ENCODE measurements at regions not wholly inside any gene's neighbourhood (a gene's known extent, or its start where the extent isn't known, plus 50 kb on each side); places are given as distances from the start of the nearest gene placed in this dataset.

- TF ChIP-seq EZH2phosphoT487 (conservative IDR thresholded peaks at IDR 0.05; ENCODE audit: low read length), result no peak
- TF ChIP-seq, protein P1, sequence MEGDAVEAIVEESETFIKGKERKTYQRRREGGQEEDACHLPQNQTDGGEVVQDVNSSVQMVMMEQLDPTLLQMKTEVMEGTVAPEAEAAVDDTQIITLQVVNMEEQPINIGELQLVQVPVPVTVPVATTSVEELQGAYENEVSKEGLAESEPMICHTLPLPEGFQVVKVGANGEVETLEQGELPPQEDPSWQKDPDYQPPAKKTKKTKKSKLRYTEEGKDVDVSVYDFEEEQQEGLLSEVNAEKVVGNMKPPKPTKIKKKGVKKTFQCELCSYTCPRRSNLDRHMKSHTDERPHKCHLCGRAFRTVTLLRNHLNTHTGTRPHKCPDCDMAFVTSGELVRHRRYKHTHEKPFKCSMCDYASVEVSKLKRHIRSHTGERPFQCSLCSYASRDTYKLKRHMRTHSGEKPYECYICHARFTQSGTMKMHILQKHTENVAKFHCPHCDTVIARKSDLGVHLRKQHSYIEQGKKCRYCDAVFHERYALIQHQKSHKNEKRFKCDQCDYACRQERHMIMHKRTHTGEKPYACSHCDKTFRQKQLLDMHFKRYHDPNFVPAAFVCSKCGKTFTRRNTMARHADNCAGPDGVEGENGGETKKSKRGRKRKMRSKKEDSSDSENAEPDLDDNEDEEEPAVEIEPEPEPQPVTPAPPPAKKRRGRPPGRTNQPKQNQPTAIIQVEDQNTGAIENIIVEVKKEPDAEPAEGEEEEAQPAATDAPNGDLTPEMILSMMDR (IDR thresholded peaks at IDR 0.05; ENCODE audit: insufficient read depth, low read length, poor library complexity, severe bottlenecking), result no peak
- H3K9me3 ChIP-seq (ENCODE audit: insufficient read depth, low read length), result no peaks in the 10 kb centered on the region
- H4K20me1 ChIP-seq (ENCODE audit: low read depth, low read length), result no peaks in the 10 kb centered on the region
- no peak overlapping the region for H3K9ac ChIP-seq (ENCODE audit: low read length)
- H3K27ac ChIP-seq (ENCODE audit: low read depth, low read length), result no peak overlapping the region
- no peak overlapping the region for H3K4me3 ChIP-seq (ENCODE audit: insufficient read depth, low read length, poor library complexity, severe bottlenecking)
- H3K79me2 ChIP-seq (ENCODE audit: insufficient read depth, low read length), result no peaks in the 10 kb centered on the region
- no peaks in the 10 kb centered on the region for H3F3A ChIP-seq (ENCODE audit: insufficient read depth)
- H2AFZ ChIP-seq (ENCODE audit: low read depth, low read length, severe bottlenecking), result no peak overlapping the region
- no peaks in the 10 kb centered on the region for H3K9me2 ChIP-seq (replicated peaks; ENCODE audit: insufficient read depth, low read length)
- H3K27me3 ChIP-seq (ENCODE audit: low read length), result no peaks in the 10 kb centered on the region
- H3K36me3 ChIP-seq (ENCODE audit: low read length), result no peaks in the 10 kb centered on the region
- no peak overlapping the region for H3K4me2 ChIP-seq (ENCODE audit: low read depth, low read length, poor library complexity, severe bottlenecking)
Observed at GRCh38 chr12:4049298-4050080, 176.3 kb upstream of the PARP11 start.

DNA sequence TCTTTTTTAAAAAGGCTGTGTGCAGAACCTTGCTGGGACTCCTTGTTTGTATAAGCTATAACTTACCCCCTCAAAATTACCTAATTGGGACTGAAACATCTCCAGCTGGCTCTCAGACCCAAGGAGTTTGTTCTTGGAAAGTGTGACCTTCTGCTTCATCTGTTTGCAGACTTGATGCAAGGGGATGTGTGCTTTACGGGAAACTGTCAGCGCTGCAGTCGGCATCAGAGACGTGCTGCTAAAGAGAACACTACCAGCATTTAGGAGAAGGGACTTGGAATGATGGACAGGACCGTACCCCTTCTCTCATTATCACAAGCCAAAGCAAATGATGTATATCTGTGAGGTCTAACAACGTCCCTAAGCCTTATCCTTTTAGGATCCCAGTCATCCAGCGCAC, 174.2 kb upstream of the PARP11 start:
- no peak overlapping the region for H3K27ac ChIP-seq (ENCODE audit: low read depth, low read length)
- TF ChIP-seq, protein P1 (IDR thresholded peaks at IDR 0.05; ENCODE audit: insufficient read depth, low read length, poor library complexity, severe bottlenecking), result no peak
- TF ChIP-seq EZH2phosphoT487 (conservative IDR thresholded peaks at IDR 0.05; ENCODE audit: low read length), result no peak
- no peak overlapping the region for H3K4me3 ChIP-seq (ENCODE audit: insufficient read depth, low read length, poor library complexity, severe bottlenecking)
- H3K36me3 ChIP-seq (ENCODE audit: low read length), result no peaks in the 10 kb centered on the region
- H3K9me3 ChIP-seq (ENCODE audit: insufficient read depth, low read length), result no peaks in the 10 kb centered on the region
- no peaks in the 10 kb centered on the region for H3K9me2 ChIP-seq (replicated peaks; ENCODE audit: insufficient read depth, low read length)
- no peak overlapping the region for H2AFZ ChIP-seq (ENCODE audit: low read depth, low read length, severe bottlenecking)
- H3K79me2 ChIP-seq (ENCODE audit: insufficient read depth, low read length), result no peaks in the 10 kb centered on the region
- no peaks in the 10 kb centered on the region for H3F3A ChIP-seq (ENCODE audit: insufficient read depth)
- H3K9ac ChIP-seq (ENCODE audit: low read length), result no peak overlapping the region
- no peaks in the 10 kb centered on the region for H4K20me1 ChIP-seq (ENCODE audit: low read depth, low read length)
- H3K27me3 ChIP-seq (ENCODE audit: low read length), result no peaks in the 10 kb centered on the region
- H3K4me2 ChIP-seq (ENCODE audit: low read depth, low read length, poor library complexity, severe bottlenecking), result no peak overlapping the region

GRCh38 chr12:4046495-4046840, 173.3 kb upstream of the PARP11 start:
- Histone ChIP-seq H3K9me3 (ENCODE audit: insufficient read depth, low read length) (no peaks in the 10 kb centered on the region), H3K36me3 (ENCODE audit: low read length) (no peaks in the 10 kb centered on the region), H3F3A (ENCODE audit: insufficient read depth) (no peaks in the 10 kb centered on the region), H4K20me1 (ENCODE audit: low read depth, low read length) (no peaks in the 10 kb centered on the region), H3K79me2 (ENCODE audit: insufficient read depth, low read length) (no peaks in the 10 kb centered on the region), H3K4me2 (ENCODE audit: low read depth, low read length, poor library complexity, severe bottlenecking) (no peak overlapping the region), H3K9ac (ENCODE audit: low read length) (no peak overlapping the region), H3K9me2 (replicated peaks; ENCODE audit: insufficient read depth, low read length) (no peaks in the 10 kb centered on the region), H2AFZ (ENCODE audit: low read depth, low read length, severe bottlenecking) (no peak overlapping the region), H3K4me3 (ENCODE audit: insufficient read depth, low read length, poor library complexity, severe bottlenecking) (no peak overlapping the region), H3K27me3 (ENCODE audit: low read length) (no peaks in the 10 kb centered on the region), H3K27ac (ENCODE audit: low read depth, low read length) (no peak overlapping the region)
- no peak for TF ChIP-seq EZH2phosphoT487 (conservative IDR thresholded peaks at IDR 0.05; ENCODE audit: low read length)
- TF ChIP-seq, protein P1 (IDR thresholded peaks at IDR 0.05; ENCODE audit: insufficient read depth, low read length, poor library complexity, severe bottlenecking), result no peak

Measured in SU-DHL-6 (cell line).